ENCODE measurements at regions not wholly inside any gene's neighbourhood (a gene's known extent, or its start where the extent isn't known, plus 50 kb on each side); places are given as distances from the start of the nearest gene placed in this dataset.

GRCh38 chrX:145936769-145937168 lies 119.1 kb downstream of the SLITRK2 start:
- no peak for TF ChIP-seq CTCF (conservative IDR thresholded peaks at IDR 0.05)

More at GRCh38 chrX:145936769-145937168, 119.1 kb downstream of the SLITRK2 start:
- Histone ChIP-seq H3K27ac (ENCODE audit: insufficient read length, low read depth, low read length) (no peak overlapping the region), H4K91ac (ENCODE audit: insufficient read length, low read depth, low read length) (no peak overlapping the region), H2BK5ac (ENCODE audit: insufficient read length, low read length) (no peak overlapping the region), H3K4ac (ENCODE audit: low read depth, low read length) (no peak overlapping the region), H3K4me1 (ENCODE audit: insufficient read depth, low read length) (no peaks in the 10 kb centered on the region), H3K9ac (ENCODE audit: extremely low read depth, insufficient read length, low read length) (no peak overlapping the region), H2BK20ac (ENCODE audit: low read depth, low read length, poor library complexity, severe bottlenecking) (no peak overlapping the region), H3T11ph (ENCODE audit: low read length) (no peak overlapping the region), H2BK15ac (ENCODE audit: low read depth, low read length) (no peak overlapping the region), H2AK5ac (ENCODE audit: insufficient read length, low read length) (no peak overlapping the region), H4K20me1 (ENCODE audit: control insufficient read depth, insufficient read depth, insufficient read length) (no peaks in the 10 kb centered on the region), H3K4me2 (ENCODE audit: insufficient read depth, insufficient read length, low read length) (no peak overlapping the region), H4K5ac (ENCODE audit: insufficient read length, low read depth, low read length) (no peak overlapping the region), H2BK120ac (ENCODE audit: low read depth, low read length, poor library complexity, severe bottlenecking) (no peak overlapping the region), H3K79me2 (ENCODE audit: insufficient read depth, low read length) (no peaks in the 10 kb centered on the region), H3K27me3 (ENCODE audit: insufficient read depth, low read length) (no peaks in the 10 kb centered on the region), H3K79me1 (ENCODE audit: insufficient read depth, low read depth, low read length, poor library complexity, severe bottlenecking) (no peaks in the 10 kb centered on the region), H3K56ac (ENCODE audit: insufficient read length, low read depth, low read length) (no peak overlapping the region), H4K8ac (replicated peaks; ENCODE audit: insufficient read length, low read depth, low read length) (no peak overlapping the region), H2BK12ac (ENCODE audit: insufficient read length, low read depth, low read length) (no peak overlapping the region), H3K9me3 (ENCODE audit: control insufficient read depth, low read depth, low read length) (no peaks in the 10 kb centered on the region), H3K23me2 (ENCODE audit: insufficient read length, low read depth, low read length, poor library complexity, severe bottlenecking) (no peaks in the 10 kb centered on the region), H3K14ac (ENCODE audit: insufficient read depth, low read length) (no peak overlapping the region), H3K23ac (ENCODE audit: insufficient read length, low read depth, low read length) (no peak overlapping the region), H3K18ac (ENCODE audit: insufficient read length, low read depth, low read length) (no peak overlapping the region), H2AFZ (ENCODE audit: low read length) (no peak overlapping the region)
- Mint-ChIP-seq H3K27ac (no peak overlapping the region), H3K4me3 (no peak overlapping the region), H3K27me3 (ENCODE audit: low read depth) (no peaks in the 10 kb centered on the region), H3K9me3 (peaks cover 57% of the 10 kb centered on the region in 2 experiments), H3K4me1 (0 out of 4 replicates have a peak, but pooled peaks cover 0 to 2% of the 10 kb centered on the region in 2 experiments), H3K36me3 (ENCODE audit: insufficient read depth in 1 of 3, low read depth in 3 of 3) (no peaks in the 10 kb centered on the region; a peak in 1 of 7 replicates)
- WGBS (ENCODE audit: extremely low coverage, insufficient read length, low lambda C conversion rate): no CpG with 5 or more reads among the region's 1 CpG
- no peak for DNase-seq

All from H9 (cell line).